ENCODE measurements at regions not wholly inside any gene's neighbourhood (a gene's known extent, or its start where the extent isn't known, plus 50 kb on each side); places are given as distances from the start of the nearest gene placed in this dataset.
"Not testable (repeated sequence)": the region's sequence is repeated elsewhere in the genome, so short reads cannot be mapped to it uniquely, and the experiment has no call there.

- in situ Hi-C loops (cut with HindIII; ENCODE audit: low pct_unique_long_range_greater_than_20kb, low sequenced_read_pairs), result no loop called here
Observed at GRCh38 chr5:98268162-98268860, 505.2 kb upstream of the RGMB start.

GRCh38 chr5:98275980-98276379 lies 497.5 kb upstream of the RGMB start:
- DNase-seq (ENCODE audit: low read depth, low spot score), result no peak
- in situ Hi-C loops (cut with HindIII; ENCODE audit: low pct_unique_long_range_greater_than_20kb, low sequenced_read_pairs), result no loop called here

More at GRCh38 chr5:98268162-98268860, 505.2 kb upstream of the RGMB start:
- DNase-seq (ENCODE audit: low read depth, low spot score), result no peak

- in situ Hi-C loops (cut with HindIII; ENCODE audit: low pct_unique_long_range_greater_than_20kb, low sequenced_read_pairs), result no loop called here
- DNase-seq (ENCODE audit: low read depth, low spot score), result no peak
Observed at GRCh38 chr5:98282521-98282920, 490.9 kb upstream of the RGMB start.

- DNase-seq (ENCODE audit: low read depth, low spot score), result no peak
- in situ Hi-C loops (cut with HindIII; ENCODE audit: low pct_unique_long_range_greater_than_20kb, low sequenced_read_pairs), result no loop called here
Observed at GRCh38 chr5:98292496-98292895, 481.0 kb upstream of the RGMB start.

GRCh38 chr5:98296426-98296825 lies 477.0 kb upstream of the RGMB start:
- DNase-seq (ENCODE audit: low read depth, low spot score), result no peak

GRCh38 chr5:98299435-98299834 lies 474.0 kb upstream of the RGMB start:
- in situ Hi-C loops (cut with HindIII; ENCODE audit: low pct_unique_long_range_greater_than_20kb, low sequenced_read_pairs), result no loop called here
- DNase-seq (ENCODE audit: low read depth, low spot score), result no peak

More at GRCh38 chr5:98296426-98296825, 477.0 kb upstream of the RGMB start:
- in situ Hi-C loops (cut with HindIII; ENCODE audit: low pct_unique_long_range_greater_than_20kb, low sequenced_read_pairs), result no loop called here

GRCh38 chr5:98301547-98301946 lies 471.9 kb upstream of the RGMB start:
- in situ Hi-C loops (cut with HindIII; ENCODE audit: low pct_unique_long_range_greater_than_20kb, low sequenced_read_pairs), result no loop called here
- peak; percentile 68 for DNase-seq (ENCODE audit: low read depth, low spot score)

GRCh38 chr5:98307811-98308210 lies 465.7 kb upstream of the RGMB start:
- in situ Hi-C loops (cut with HindIII; ENCODE audit: low pct_unique_long_range_greater_than_20kb, low sequenced_read_pairs), result no loop called here
- DNase-seq (ENCODE audit: low read depth, low spot score), result no peak

GRCh38 chr5:98308231-98308630 lies 465.2 kb upstream of the RGMB start:
- no peak for DNase-seq (ENCODE audit: low read depth, low spot score)
- in situ Hi-C loops (cut with HindIII; ENCODE audit: low pct_unique_long_range_greater_than_20kb, low sequenced_read_pairs), result no loop called here

- no peak for DNase-seq (ENCODE audit: low read depth, low spot score)
- in situ Hi-C loops (cut with HindIII; ENCODE audit: low pct_unique_long_range_greater_than_20kb, low sequenced_read_pairs), result no loop called here
Observed at GRCh38 chr5:98308960-98309359, 464.5 kb upstream of the RGMB start.

GRCh38 chr5:98309785-98310598 lies 463.5 kb upstream of the RGMB start:
- in situ Hi-C loops (cut with HindIII; ENCODE audit: low pct_unique_long_range_greater_than_20kb, low sequenced_read_pairs), result no loop called here

GRCh38 chr5:98314292-98314691 lies 459.2 kb upstream of the RGMB start:
- in situ Hi-C loops (cut with HindIII; ENCODE audit: low pct_unique_long_range_greater_than_20kb, low sequenced_read_pairs), result no loop called here
- DNase-seq (ENCODE audit: low read depth, low spot score), result peak; percentile 73

More at GRCh38 chr5:98309785-98310598, 463.5 kb upstream of the RGMB start:
- peak; percentile 54 for DNase-seq (ENCODE audit: low read depth, low spot score)

- in situ Hi-C loops (cut with HindIII; ENCODE audit: low pct_unique_long_range_greater_than_20kb, low sequenced_read_pairs), result no loop called here
- no peak for DNase-seq (ENCODE audit: low read depth, low spot score)
Observed at GRCh38 chr5:98318386-98318785, 455.1 kb upstream of the RGMB start.

- in situ Hi-C loops (cut with HindIII; ENCODE audit: low pct_unique_long_range_greater_than_20kb, low sequenced_read_pairs), result no loop called here
- no peak for DNase-seq (ENCODE audit: low read depth, low spot score)
Observed at GRCh38 chr5:98319299-98320011, 454.0 kb upstream of the RGMB start.

GRCh38 chr5:98320343-98320742 lies 453.1 kb upstream of the RGMB start:
- in situ Hi-C loops (cut with HindIII; ENCODE audit: low pct_unique_long_range_greater_than_20kb, low sequenced_read_pairs), result no loop called here
- no peak for DNase-seq (ENCODE audit: low read depth, low spot score)

GRCh38 chr5:98321361-98321760 lies 452.1 kb upstream of the RGMB start:
- in situ Hi-C loops (cut with HindIII; ENCODE audit: low pct_unique_long_range_greater_than_20kb, low sequenced_read_pairs), result no loop called here
- no peak for DNase-seq (ENCODE audit: low read depth, low spot score)

- in situ Hi-C loops (cut with HindIII; ENCODE audit: low pct_unique_long_range_greater_than_20kb, low sequenced_read_pairs); DNase-seq (ENCODE audit: low read depth, low spot score): not testable (repeated sequence)
Observed at GRCh38 chr5:98325187-98325586, 448.3 kb upstream of the RGMB start.

- in situ Hi-C loops (cut with HindIII; ENCODE audit: low pct_unique_long_range_greater_than_20kb, low sequenced_read_pairs), result no loop called here
- no peak for DNase-seq (ENCODE audit: low read depth, low spot score)
Observed at GRCh38 chr5:98328015-98328414, 445.4 kb upstream of the RGMB start.

All from SK-MEL-5 (cell line).